Activated CD4-positive, CD25-positive, alpha-beta regulatory T cell (primary cell): ENCODE measurements at regions not wholly inside any gene's neighbourhood (a gene's known extent, or its start where the extent isn't known, plus 50 kb on each side); places are given as distances from the start of the nearest gene placed in this dataset.

Source experiments
- DNase-seq, 4 experiments: peaks; one replicate each; lab custom pipeline; 2025; lab: John Stamatoyannopoulos, UW

DNA sequence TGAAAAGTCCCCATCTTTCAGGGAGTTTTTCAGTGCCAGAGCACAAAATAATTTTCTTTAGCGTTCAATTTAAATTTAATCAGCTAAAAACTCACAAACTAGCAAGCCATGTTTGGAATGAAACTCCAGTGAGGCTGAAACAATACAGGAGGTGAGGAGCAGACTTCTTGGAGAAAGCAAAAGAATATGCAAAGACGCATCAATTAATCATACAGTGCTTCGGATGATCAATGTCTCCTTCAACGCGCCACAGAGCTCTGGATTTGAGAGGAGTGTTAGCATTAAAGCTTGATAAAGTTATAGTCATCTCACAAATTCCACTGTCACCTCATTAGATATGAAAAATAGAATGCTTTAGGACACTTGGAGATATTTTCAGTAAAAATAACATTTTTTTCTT lies 248.0 kb downstream of the WDR11 start:
- DNase-seq, result no peak

DNA sequence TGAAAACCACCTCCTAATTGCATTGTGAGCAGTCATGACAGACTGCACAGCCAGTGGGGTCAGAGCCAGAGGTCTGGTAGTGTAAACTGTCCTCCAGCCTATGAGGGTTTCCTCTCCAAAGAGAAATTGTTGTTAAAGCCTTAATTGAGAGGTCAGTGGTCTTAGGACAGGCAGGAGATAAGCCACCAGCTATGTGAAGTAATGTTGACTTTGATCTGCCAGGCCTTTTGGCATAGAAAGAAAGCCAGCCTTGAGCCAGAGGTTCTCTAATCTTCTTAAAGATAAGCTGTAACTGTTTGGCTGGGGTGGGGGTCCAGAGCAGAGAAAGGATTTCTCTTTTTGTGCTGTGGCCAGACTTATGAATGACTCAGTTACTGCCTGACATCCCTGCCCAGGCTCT lies 248.4 kb downstream of the WDR11 start:
- DNase-seq, result no peak

DNA sequence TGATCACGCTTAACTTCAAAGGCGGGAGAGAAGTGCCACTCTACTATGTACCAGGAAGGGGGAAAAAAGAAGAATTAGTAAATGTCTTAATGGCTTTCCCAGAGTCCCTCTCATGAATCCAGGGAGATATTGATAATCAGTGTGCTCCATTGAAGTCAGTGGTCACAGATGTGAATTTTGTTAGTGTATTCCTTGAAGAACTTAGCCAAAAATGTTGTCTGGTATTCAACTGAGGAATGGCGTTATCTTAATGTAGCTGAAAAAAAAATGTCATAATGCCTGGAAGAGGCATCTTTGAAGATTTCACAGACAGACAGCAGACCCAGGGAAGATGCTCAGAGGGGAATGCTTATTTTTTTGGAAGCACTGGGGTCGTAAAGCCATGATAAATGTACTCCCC lies 250.4 kb downstream of the WDR11 start:
- no peak for DNase-seq

DNA sequence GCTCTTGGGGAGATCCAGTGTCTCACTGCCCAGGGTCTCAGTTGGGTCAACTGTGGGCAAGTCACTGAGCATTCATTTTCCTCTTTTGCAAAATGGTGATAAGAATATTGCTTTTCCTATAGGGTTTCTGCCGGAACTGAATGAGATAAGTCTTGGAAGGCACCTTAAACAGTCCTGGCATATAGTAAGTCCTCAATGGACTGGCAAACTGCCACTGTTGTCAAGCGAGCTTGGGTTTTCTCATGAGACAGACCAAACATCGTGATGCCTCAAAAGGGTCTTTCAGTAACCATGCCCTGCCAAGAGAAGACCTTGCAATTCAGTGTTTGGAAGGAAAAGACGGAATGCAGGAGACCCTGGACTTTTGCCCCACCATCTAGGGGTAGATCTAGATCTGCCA lies 251.5 kb downstream of the WDR11 start:
- no peak for DNase-seq

DNA sequence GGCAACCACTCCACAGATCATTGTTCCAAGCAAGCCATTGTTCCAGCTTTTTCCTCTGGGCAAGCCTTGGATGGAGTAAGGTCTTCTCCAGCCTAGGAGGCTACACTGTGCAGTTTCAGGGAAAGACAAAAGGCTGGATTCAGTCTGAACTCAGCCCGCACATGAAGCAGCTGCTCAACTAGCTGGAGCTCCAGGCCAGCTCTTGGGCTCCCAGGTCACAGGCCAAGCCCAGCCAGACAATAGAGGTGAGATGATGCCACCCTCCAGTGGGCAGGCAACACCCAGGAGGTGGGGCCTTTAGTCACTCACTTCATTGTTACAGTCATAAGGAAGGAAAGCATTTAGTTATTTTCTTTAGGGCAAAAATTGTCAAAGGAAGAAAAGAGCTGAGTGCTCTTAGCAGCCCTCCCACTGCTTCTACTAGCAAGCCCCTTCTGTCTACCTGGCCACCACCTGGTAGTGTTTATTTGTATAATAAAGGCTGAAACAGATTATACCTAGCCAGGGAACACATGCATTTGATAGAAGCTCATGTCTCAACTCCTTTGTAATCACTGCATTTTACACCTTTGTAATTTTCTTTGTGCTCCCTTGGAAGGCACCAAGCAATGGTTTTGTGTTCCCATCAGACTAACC lies 253.4 kb downstream of the WDR11 start:
- no peak for DNase-seq

DNA sequence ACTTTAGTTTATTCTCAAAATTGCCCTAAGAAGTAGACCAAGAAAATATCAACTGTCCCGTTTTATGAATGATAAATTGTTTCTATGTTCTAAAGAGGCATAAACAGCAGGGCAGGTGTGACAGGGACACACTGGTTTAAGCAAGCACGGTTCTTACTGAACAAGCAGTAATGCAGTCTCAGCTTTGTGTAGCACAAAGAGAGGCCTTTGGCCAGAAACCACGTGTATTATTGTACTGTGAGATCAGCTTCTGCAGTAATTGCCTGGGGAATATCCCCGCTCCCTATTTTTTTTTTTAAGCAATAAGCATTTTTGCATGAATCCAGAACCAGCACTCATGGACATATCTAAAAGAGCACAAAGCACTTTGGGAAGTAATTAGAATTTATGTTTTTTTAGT lies 255.4 kb downstream of the WDR11 start:
- no peak for DNase-seq

DNA sequence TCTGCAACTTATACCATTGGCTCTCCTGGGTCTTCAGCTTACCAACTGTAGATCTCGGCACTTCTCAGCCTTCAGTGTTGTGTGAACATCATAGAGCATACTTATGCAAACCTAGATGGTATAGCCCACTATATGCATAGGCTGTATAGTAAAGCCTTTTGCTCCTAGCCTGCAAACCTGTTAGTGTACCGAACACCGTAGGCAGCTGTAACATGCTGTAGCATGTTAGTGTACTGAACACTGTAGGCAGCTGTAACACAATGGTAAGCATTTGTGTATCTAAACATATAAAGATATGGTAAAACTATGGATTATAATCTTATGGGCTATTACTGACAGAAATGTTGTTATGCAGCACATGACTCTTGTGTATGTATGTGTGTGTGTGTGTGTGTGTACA lies 256.9 kb downstream of the WDR11 start:
- DNase-seq, result no peak

DNA sequence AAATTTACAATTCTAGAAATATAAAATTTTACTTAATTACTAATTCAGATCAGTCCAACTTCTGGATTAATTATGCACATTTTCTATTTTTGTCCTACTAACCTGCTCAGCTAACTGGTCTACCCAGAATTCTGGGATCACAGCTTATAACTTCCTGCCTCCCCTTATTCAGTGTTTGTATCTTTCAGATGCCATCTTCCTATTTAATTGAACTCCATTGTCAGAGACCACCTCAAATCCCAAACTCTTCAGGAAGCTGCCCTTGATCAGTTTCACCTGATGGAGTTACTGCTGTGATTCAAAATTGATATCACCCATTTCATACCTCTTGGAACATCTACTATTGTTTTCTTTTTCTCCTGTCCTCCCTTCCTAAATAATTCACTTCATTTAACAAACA lies 259.2 kb downstream of the WDR11 start:
- no peak for DNase-seq

DNA sequence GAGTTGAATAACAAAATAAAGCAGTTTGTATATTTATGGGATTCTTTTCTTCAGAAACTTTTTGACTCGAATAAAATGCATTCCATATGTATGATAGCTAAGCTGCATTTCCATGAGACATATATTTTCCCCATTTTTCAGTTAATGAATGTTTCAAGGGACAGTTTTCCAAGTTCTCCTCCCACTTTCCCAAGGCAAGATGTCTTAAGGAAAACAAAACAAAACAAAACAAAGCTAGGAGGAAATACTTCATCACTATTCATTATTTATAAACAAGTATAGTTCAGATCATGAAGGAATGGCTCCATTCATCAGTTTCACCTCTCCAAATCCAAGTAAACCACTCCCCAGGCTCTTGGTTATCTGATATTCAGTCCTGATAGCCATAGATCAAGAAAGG lies 261.0 kb downstream of the WDR11 start:
- no peak for DNase-seq

DNA sequence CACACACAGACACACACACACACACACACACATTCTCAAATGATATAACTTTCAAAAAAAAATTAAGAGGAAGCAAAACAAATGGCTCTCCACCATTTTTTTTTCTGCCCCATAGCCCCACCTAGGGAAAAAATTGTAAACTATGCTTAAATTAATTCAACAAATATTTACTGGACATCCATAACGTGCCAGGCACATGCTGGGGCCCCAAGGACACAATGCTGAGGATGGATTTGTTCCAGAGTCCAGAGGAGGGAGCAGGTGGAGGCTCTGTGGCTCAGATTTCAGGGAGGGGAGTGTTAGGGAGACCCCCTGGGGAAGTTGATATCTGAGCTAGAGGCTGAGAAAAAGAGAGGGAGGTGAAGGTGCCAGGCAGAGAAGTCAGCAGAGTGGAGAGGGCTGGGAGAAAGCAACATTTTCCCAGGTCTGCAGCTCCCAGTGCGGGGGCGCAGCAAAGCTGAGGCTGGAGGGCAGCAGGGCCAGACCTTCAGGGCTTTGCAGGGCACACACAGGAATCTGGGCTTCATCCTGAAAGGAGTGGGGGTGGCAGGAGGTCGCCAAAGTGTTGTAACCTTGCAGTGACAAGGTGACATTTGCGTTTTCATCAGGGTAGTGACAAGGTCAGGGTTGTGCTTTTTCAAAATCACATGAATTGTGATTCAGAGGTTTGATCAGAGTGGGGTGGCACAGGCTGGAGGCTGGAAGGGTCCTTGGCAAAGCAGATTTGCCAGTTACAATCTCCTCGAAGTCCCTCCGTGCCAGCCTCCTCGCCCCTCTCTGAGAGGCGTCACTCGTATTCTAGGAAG lies 261.6 kb downstream of the WDR11 start:
- no peak for DNase-seq

DNA sequence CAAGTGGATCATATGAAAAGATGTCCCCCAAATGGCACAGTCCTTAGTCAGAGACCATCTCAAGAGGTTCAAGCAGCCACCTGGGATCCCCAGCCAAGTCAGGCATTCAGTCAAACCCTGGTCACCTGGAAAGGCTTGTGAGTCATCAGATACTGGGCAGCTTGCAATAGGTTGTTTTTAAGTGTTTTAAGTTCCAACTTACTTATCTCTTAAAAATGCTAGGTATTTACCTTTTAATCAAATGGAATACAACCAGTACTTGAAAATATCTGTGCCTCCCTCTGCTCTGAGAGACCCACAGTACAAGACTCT lies 262.2 kb downstream of the WDR11 start:
- no peak for DNase-seq

DNA sequence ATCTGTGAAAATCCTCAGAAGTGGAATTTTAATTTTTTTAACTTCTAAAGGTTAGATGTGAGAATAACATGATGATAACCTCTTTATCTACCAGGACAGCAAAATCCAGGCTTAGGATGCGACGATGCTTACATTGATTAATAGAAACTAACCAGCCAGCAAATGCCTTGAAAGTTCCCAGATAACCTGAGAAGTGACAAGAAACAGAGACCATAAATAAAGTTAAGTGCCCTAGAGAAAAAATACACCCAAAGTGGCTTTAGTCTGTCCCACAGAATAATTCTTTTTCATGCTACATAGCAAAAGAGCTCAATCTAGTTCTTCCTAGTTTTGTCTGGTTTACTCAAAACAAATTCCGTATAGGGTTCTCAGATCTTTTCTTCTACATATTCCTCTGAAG lies 262.7 kb downstream of the WDR11 start:
- DNase-seq, result no peak

DNA sequence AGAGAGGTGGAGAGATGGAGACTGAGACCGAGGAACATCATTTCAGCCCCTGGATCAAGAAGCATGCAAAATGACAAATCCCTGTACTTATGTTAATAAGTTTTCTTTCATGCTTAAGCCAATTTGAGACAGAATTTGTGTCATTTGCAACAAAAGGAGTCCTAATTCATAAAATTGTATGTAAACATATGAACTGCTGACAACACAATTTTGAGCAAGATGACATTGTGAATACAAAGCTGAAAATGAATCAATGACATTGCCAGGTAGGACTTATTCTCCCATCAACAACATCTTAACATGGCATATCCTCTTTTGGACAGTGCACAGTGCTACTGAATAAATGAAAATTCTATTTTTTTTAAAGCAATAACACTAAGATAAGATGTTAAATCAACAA lies 264.0 kb downstream of the WDR11 start:
- no peak for DNase-seq

DNA sequence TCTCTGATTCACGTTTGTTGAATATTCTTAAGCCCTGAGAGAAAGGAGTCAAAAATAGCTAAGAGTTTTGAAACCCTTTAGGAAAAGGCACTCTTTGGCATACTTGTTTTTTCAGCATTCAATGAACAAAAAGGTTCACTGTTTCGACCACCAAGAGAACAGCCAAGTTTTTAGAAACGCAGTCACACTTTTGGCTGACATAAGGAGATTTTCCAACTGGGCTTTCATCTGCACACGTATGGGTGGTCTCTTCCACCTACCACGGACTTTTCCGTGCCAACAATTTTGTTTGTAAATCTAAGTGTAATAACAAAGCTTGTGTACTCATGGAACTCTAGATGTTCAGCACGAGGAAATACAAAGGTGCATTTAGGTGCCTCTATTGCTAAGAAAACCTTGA lies 270.3 kb downstream of the WDR11 start:
- DNase-seq, result no peak

DNA sequence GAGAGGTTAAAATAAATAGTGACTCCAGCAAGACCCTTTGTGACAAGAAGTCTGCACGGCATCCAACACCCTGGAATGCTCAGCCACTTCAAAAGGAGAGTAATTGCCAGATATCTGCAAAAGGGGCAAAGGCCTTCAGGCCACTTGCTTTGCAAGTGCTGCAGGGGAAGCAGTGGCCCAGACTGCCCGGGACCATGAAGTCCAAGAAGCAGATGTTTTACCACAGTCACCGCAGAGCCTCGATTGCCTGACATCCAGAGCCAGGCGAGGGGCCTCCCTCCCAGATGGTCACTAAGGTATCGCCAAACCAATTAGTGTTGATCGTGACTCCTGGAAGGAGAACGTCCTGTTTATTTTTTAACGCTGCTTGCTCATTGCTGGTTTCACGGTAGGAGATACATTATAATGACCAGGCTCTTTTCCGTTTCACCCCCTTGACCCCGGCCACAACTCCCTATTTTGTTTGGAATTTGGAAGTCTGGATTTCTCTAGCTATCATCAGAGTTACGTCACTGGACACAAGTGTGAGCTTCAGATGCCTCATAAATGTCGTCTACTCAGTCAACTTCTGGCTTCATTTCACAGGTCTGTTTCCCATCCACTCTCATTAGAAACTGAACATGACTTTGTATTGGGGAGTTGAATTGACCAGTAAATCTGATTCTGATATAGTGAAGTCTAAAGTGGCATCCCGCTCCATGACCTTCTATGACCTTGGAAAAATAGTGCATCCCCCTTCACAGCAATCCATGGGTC lies 276.2 kb downstream of the WDR11 start:
- DNase-seq, result no peak

DNA sequence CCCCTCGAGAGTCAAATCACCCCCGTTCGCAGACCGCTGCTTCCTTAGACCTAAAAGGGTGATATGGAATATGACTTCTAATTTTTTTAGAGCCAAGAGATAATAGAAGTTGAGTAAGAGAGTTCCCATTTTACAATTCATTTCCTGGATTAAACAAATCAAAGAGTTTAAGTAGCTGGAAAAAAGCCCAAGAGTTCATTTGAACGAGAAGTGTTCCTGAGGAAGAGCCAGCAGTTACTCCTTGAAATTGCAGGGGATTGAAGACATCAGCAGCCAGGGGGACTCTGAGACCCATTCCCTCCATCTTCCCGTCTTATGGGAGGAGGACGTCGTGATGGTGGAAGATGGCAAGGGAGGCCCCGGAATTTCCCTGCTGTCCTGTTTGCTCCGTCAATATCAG lies 277.0 kb downstream of the WDR11 start:
- DNase-seq, result no peak

DNA sequence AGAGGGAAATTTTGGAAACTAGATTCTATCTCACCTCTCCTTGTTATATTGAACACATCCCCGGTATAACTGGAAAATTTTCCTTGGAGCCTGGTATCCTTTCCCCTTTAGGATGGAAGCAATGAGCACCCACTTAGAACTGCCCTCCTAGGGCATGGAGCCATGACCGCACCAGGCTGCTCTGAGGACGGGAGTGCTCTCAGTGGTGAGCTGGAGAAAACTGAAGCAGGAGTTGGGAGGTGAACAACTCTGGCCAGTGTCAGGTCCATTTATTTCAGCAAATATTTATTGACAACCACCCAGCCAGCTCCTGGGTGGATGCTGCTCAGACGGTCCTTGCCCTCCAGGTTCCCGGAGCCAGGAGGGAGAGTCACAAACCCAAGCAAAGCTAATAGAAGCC lies 278.1 kb downstream of the WDR11 start:
- DNase-seq, result no peak

DNA sequence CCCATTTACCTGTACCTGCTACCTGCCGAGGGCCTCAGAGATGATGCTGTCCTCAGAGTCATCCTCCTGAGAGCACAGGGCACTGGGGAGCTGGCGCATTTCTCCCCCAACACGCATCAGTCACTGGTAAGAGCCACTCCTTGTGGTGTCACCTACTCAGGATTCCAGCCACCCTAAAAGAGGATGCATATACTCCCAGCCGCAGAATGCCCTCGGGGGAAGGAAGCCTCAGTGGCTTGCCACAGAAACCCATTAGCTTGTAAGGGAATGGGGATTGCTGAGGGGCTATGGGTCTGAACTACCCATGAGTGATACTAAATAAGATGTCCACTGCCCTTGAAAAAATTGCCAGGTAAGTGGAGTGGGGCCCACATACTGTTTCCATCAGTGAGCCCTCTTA lies 279.2 kb downstream of the WDR11 start:
- DNase-seq, result no peak

DNA sequence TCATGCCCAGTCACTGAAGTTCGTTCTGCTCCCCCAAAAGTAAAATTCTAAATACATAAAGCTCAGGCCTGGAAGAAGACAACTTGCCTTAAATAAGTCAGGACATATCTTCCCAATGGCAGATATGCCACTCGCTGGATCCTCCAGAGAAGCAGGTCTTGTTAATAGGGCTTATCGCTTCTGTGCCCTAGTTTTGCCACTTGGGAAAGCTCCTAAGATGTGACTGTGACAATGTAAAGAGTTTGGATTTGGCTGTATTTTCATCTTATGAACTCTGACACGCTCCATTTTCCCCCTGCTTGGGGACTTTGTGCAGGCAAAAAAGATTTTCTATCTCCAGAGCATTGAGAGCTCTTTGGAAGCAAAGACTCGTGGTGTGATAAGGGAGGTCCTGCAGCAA lies 279.9 kb downstream of the WDR11 start:
- DNase-seq, result no peak

DNA sequence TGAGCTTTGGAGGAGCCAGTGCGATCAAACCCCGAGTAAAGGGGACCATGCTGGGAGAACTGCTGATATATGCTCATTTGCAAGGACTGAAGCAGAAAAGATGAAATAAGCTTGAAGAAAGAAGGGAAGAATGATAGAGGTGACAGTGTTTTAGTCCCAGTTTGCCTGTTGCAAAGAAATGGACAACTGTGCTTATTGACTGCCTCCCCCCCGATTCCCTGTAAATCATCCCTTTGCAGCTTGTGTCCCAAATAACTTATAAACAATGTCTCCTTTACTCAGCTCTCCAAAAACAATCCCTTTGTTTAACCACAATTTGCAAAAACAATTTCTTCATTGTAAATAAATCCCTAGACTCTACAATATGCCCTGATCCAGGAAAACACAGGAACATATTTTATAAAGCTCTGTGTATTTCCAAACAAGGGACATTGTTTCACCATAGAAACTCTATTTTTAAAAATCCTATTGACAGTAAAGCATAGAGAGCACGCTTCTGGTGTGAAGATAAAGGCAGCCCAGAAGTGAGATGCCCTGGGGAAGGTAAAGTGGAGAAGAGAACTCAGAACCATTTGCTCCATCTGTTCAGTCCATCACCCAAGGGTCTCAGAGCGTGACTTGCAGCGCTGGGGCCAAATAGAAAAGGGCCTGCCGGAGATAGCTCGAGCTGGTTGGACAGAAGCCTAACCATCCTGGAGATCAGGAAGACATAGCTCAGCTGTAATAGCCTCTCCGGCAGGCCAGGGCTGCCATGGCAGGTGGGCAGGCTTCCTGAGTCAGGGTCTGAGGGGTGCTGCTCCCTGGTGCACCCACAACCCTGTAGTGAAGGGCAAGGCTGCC lies 280.5 kb downstream of the WDR11 start:
- no peak for DNase-seq

DNA sequence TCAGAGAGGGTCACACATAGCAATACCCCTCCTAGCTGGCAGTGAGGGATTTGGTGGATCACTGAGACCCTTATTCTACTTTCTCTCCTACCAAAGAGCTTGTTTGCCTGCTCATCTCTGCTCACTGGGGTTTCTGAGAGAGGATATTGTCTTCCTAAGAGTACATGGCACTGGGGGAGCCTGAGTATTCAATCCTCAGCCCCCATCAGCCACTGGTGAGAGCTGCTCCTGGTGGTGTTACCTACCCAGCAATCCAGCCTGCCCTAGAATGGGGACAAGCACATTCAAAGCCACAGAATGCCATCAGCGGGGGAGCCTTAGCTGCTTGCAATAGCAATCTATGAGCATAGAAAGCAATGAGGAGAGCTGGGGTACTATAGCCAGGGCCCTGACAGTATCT lies 281.1 kb downstream of the WDR11 start:
- DNase-seq, result no peak

DNA sequence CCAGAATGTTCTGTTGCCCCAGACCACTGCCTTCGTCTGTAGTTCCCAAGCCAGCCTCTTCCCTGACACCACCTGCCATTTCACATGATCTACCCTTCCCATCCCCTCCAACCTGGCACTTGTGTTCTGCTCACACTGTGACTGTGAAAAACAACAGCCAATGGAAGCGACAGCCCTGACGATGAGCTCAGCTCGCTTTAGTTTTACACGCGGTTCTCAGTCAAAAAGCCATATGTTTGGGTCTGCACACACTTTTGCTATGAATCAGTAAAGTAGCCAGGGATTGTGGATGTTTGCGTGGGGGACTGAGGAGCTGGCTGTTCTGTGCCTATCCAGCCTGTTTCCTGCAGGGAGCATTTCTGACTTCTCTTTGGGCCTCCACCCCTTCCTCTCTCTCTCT lies 282.7 kb downstream of the WDR11 start:
- DNase-seq, result no peak

DNA sequence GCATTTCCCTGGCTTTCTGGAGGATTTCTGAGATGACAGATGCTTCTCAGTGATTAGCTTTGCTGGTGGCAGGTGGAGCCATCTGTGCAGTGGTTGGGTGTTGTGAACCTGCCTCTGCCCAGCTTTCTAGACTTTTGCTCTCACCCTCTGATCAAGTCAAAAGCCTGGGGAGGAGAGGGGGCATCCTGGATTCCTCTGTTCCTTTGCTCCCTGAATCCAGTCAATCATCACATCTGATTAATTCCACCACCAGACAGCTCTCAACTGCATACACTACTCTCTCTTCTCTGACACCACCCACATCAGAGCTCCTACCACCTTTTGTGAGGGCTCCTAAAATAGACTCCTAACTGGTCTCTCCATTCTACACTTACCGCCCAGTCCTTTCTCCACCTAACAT lies 283.5 kb downstream of the WDR11 start:
- DNase-seq, result no peak
